Endodermal cell (in vitro differentiated cells): ENCODE measurements at regions not wholly inside any gene's neighbourhood (a gene's known extent, or its start where the extent isn't known, plus 50 kb on each side); places are given as distances from the start of the nearest gene placed in this dataset.

Experiments used
- DNase-seq: peaks from one replicate; pipeline ENCODE4 v3.0.0-alpha.2; 2017
- H3K27ac ChIP-seq: 2 replicates; pipeline ENCODE4 v1.5.1; 2013; ENCODE audit warnings: mild to moderate bottlenecking, low read depth, low read length, moderate library complexity
- H3K27me3 ChIP-seq: 2 replicates; pipeline ENCODE4 v1.6.1; 2013; ENCODE audit warnings: mild to moderate bottlenecking, low read length, moderate library complexity; ENCODE audit not compliant: insufficient read depth, control insufficient read depth, poor library complexity, severe bottlenecking
- H3K36me3 ChIP-seq: 2 replicates; pipeline ENCODE4 v1.7.0; 2013; ENCODE audit warnings: mild to moderate bottlenecking, low read length, moderate library complexity; ENCODE audit not compliant: control insufficient read depth, insufficient read depth
- H3K4me1 ChIP-seq: one replicate; pipeline ENCODE4 v1.7.0; 2013; ENCODE audit warnings: low read length; ENCODE audit not compliant: control insufficient read depth, insufficient read depth
- H3K4me3 ChIP-seq: 2 replicates; pipeline ENCODE4 v1.5.1; 2013; ENCODE audit warnings: mild to moderate bottlenecking, low read length, moderate library complexity
- H3K9ac ChIP-seq: 2 replicates; pipeline ENCODE4 v1.6.1; 2013; ENCODE audit warnings: mild to moderate bottlenecking, low read length, moderate library complexity; ENCODE audit not compliant: poor library complexity, severe bottlenecking; ENCODE audit errors: extremely low read depth
- H3K9me3 ChIP-seq: 2 replicates; pipeline ENCODE4 v1.6.1; 2013; ENCODE audit warnings: mild to moderate bottlenecking, low read length, moderate library complexity; ENCODE audit not compliant: control insufficient read depth
- H3K27ac Mint-ChIP-seq: 2 replicates; pipeline ENCODE4 v1.8.0; 2020; ENCODE audit warnings: mixed read lengths
- H3K27me3 Mint-ChIP-seq: 2 replicates; pipeline ENCODE4 v1.8.0; 2021; ENCODE audit warnings: mild to moderate bottlenecking, mixed read lengths; ENCODE audit not compliant: insufficient read depth
- H3K36me3 Mint-ChIP-seq: 2 replicates; pipeline ENCODE4 v1.8.0; 2020; ENCODE audit warnings: low read depth, mixed read lengths
- H3K4me1 Mint-ChIP-seq: 2 replicates; pipeline ENCODE4 v1.8.0; 2020; ENCODE audit warnings: mixed read lengths
- H3K4me3 Mint-ChIP-seq: 2 replicates; pipeline ENCODE4 v1.8.0; 2020; ENCODE audit warnings: mild to moderate bottlenecking, moderate library complexity, mixed read lengths
- H3K9me3 Mint-ChIP-seq: 2 replicates; pipeline ENCODE4 v1.8.0; 2020; ENCODE audit warnings: mild to moderate bottlenecking, mixed read lengths
- CTCF ChIP-seq: fragments of 200-600 bp; sonication (generic); conservative IDR thresholded peaks from 2 replicates; pipeline ENCODE4 v1.5.0; 2021; ENCODE audit warnings: antibody characterized with exemption, mild to moderate bottlenecking
- WGBS, 2 experiments: methylation state at CpG; one replicate each; pipeline versions ENCODE4 v1.1.5 to v1.1.7; 2013; ENCODE audit warnings: missing lambda C conversion rate in 2 of 2, mixed read lengths in 1 of 2; ENCODE audit not compliant: insufficient coverage in 1 of 2, insufficient read length in 1 of 2; 5-methylcytosine and 5-hydroxymethylcytosine counted together

- H3K9ac ChIP-seq, result no peak overlapping the region
- TF ChIP-seq CTCF, result peak; percentile 11
- H3K27me3 ChIP-seq, result no peaks in the 10 kb centered on the region
- Mint-ChIP-seq H3K27me3 (peaks cover 6% of the 10 kb centered on the region), H3K4me3 (no peak overlapping the region), H3K36me3 (no peaks in the 10 kb centered on the region), H3K9me3 (no peaks in the 10 kb centered on the region), H3K4me1 (peaks cover 14% of the 10 kb centered on the region), H3K27ac (no peak overlapping the region)
- peaks cover 2% of the 10 kb centered on the region for H3K4me1 ChIP-seq
- DNase-seq, result no peak
- H3K27ac ChIP-seq, result peak overlapping the region; percentile 96
- H3K4me3 ChIP-seq, result no peak overlapping the region
- H3K9me3 ChIP-seq, result no peaks in the 10 kb centered on the region
- H3K36me3 ChIP-seq, result no peaks in the 10 kb centered on the region
- 72 to 90% methylated on average over 4 of the region's 4 CpGs for WGBS, 2 experiments
Measured at GRCh38 chr6:113732384-113732966, 124.7 kb upstream of the MARCKS start.

GRCh38 chr6:113733381-113733780, 123.8 kb upstream of the MARCKS start:
- no peak for DNase-seq
- Histone ChIP-seq H3K36me3 (no peaks in the 10 kb centered on the region), H3K27ac (peak overlapping the region; percentile 96), H3K4me3 (no peak overlapping the region), H3K9me3 (no peaks in the 10 kb centered on the region), H3K4me1 (no peaks in the 10 kb centered on the region), H3K9ac (no peak overlapping the region), H3K27me3 (no peaks in the 10 kb centered on the region)
- Mint-ChIP-seq H3K27ac (no peak overlapping the region), H3K4me3 (no peak overlapping the region), H3K27me3 (peaks cover 6% of the 10 kb centered on the region), H3K9me3 (no peaks in the 10 kb centered on the region), H3K36me3 (no peaks in the 10 kb centered on the region), H3K4me1 (peaks cover 8% of the 10 kb centered on the region)
- no peak for TF ChIP-seq CTCF
- WGBS, 2 experiments, result 91 to 100% methylated on average over 2 of the region's 3 CpGs

- Mint-ChIP-seq H3K27ac (no peak overlapping the region), H3K9me3 (no peaks in the 10 kb centered on the region), H3K36me3 (no peaks in the 10 kb centered on the region), H3K4me1 (peaks cover 2% of the 10 kb centered on the region), H3K27me3 (peaks cover 8% of the 10 kb centered on the region), H3K4me3 (no peak overlapping the region)
- WGBS, 2 experiments, result 88 to 92% methylated on average over 3 of the region's 3 CpGs
- H3K4me1 ChIP-seq, result no peaks in the 10 kb centered on the region
- no peak overlapping the region for H3K9ac ChIP-seq
- H3K4me3 ChIP-seq, result no peak overlapping the region
- H3K9me3 ChIP-seq, result no peaks in the 10 kb centered on the region
- H3K36me3 ChIP-seq, result no peaks in the 10 kb centered on the region
- DNase-seq, result no peak
- no peak overlapping the region for H3K27ac ChIP-seq
- no peak for TF ChIP-seq CTCF
- no peaks in the 10 kb centered on the region for H3K27me3 ChIP-seq
Measured at GRCh38 chr6:113734982-113735381, 122.2 kb upstream of the MARCKS start.
